Mesendoderm (in vitro differentiated cells): ENCODE measurements at regions not wholly inside any gene's neighbourhood (a gene's known extent, or its start where the extent isn't known, plus 50 kb on each side); places are given as distances from the start of the nearest gene placed in this dataset.
A peak's percentile ranks its signal among the peaks of the same experiment; 100 is the strongest.

Experiments
- DNase-seq: peaks from one replicate; pipeline ENCODE4 v3.0.0; 2013
- H2AK5ac ChIP-seq: 2 replicates; pipeline ENCODE4 v1.6.1; 2013; ENCODE audit warnings: low read length, inconsistent platforms
- H2BK120ac ChIP-seq: 2 replicates; pipeline ENCODE4 v1.6.1; 2013; ENCODE audit warnings: low read depth, mild to moderate bottlenecking, low read length, moderate library complexity, mixed read lengths
- H2BK15ac ChIP-seq: replicated peaks from 2 replicates; pipeline ENCODE4 v1.6.1; 2013; ENCODE audit warnings: low read depth, mild to moderate bottlenecking, moderate library complexity
- H2BK5ac ChIP-seq: 2 replicates; pipeline ENCODE4 v1.6.1; 2013; ENCODE audit warnings: low read length, inconsistent platforms
- H3K18ac ChIP-seq: 2 replicates; pipeline ENCODE4 v1.6.1; 2013; ENCODE audit warnings: mild to moderate bottlenecking, low read length, mixed read lengths
- H3K23ac ChIP-seq: one replicate; pipeline ENCODE4 v1.6.1; 2013; ENCODE audit warnings: low read length
- H3K27ac ChIP-seq: 2 replicates; pipeline ENCODE4 v1.5.1; 2013; ENCODE audit warnings: low read depth, mild to moderate bottlenecking, inconsistent platforms, low read length, moderate library complexity
- H3K27me3 ChIP-seq: 2 replicates; pipeline ENCODE4 v1.6.1; 2013; ENCODE audit warnings: low read length, control low read depth, mild to moderate bottlenecking, inconsistent platforms; ENCODE audit not compliant: insufficient read depth, poor library complexity
- H3K36me3 ChIP-seq: 2 replicates; pipeline ENCODE4 v1.6.1; 2013; ENCODE audit warnings: low read length, inconsistent platforms; ENCODE audit not compliant: control insufficient read depth, insufficient read depth
- H3K4ac ChIP-seq: one replicate; pipeline ENCODE4 v1.6.1; 2013; ENCODE audit warnings: low read depth, mild to moderate bottlenecking, low read length, moderate library complexity
- H3K4me1 ChIP-seq: 2 replicates; pipeline ENCODE4 v1.6.1; 2013; ENCODE audit warnings: low read depth, low read length, inconsistent platforms; ENCODE audit not compliant: control insufficient read depth
- H3K4me2 ChIP-seq: 2 replicates; pipeline ENCODE4 v1.6.1; 2013; ENCODE audit warnings: low read length
- H3K4me3 ChIP-seq: 2 replicates; pipeline ENCODE4 v1.5.1; 2013; ENCODE audit warnings: mild to moderate bottlenecking, low read length
- H3K56ac ChIP-seq: one replicate; pipeline ENCODE4 v1.6.1; 2013; ENCODE audit warnings: low read length
- H3K79me1 ChIP-seq: 2 replicates; pipeline ENCODE4 v1.6.1; 2013; ENCODE audit warnings: low read length, inconsistent platforms
- H3K79me2 ChIP-seq: 2 replicates; pipeline ENCODE4 v1.6.1; 2013; ENCODE audit warnings: mild to moderate bottlenecking, low read length; ENCODE audit not compliant: control insufficient read depth, insufficient read depth
- H3K9ac ChIP-seq: 2 replicates; pipeline ENCODE4 v1.6.1; 2013; ENCODE audit warnings: low read length, inconsistent platforms
- H4K5ac ChIP-seq: one replicate; pipeline ENCODE4 v1.6.1; 2013; ENCODE audit warnings: low read length
- H4K8ac ChIP-seq: one replicate; pipeline ENCODE4 v1.6.1; 2013; ENCODE audit warnings: low read depth, mild to moderate bottlenecking, control low read depth, low read length, moderate library complexity
- WGBS: extraction: QIAGEN DNeasy Blood & Tissue Kit; methylation state at CpG from one replicate; pipeline ENCODE4 v1.1.7; 2013; ENCODE audit warnings: low lambda C conversion rate, missing lambda C conversion rate; ENCODE audit not compliant: insufficient coverage; ENCODE audit errors: extremely low coverage; 5-methylcytosine and 5-hydroxymethylcytosine counted together

DNA sequence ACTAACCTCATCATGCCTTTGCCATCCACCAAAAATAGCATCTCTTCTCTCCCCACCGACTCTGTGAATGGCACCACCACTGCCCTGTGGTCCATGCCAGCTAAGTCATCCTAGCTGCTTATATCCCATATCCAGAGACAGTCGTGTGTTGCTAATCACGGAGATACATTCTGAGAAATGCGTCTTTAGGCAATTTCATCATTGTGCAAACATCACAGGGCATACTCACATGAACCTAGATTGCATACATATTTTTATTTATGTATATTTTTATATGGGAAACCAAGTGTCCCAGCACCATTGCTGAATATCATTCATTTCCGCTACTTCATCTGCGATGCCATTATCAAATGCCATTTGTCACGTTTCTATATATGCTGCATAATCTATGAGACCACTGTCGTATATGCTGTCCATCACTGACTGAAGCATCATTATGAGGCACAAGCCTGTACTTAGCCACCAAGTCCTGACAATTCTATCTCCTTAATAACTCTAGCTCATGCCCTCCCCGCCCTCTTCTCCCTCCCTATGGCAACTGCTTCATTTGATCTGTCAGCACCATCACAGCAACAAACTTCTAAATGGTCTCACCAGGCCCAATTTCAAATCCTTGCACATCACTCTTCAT, 104.2 kb downstream of the HSPH1 start:
- no peaks in the 10 kb centered on the region for H3K79me1 ChIP-seq
- no peak overlapping the region for H2BK5ac ChIP-seq
- no peak overlapping the region for H2BK120ac ChIP-seq
- H2AK5ac ChIP-seq, result no peak overlapping the region
- no peaks in the 10 kb centered on the region for H3K36me3 ChIP-seq
- no peak overlapping the region for H3K4ac ChIP-seq
- no peak overlapping the region for H3K4me3 ChIP-seq
- H2BK15ac ChIP-seq, result no peak overlapping the region
- no peak overlapping the region for H3K56ac ChIP-seq
- H3K23ac ChIP-seq, result no peak overlapping the region
- no peak for DNase-seq
- H3K27me3 ChIP-seq, result no peaks in the 10 kb centered on the region
- H3K4me2 ChIP-seq, result no peak overlapping the region
- no peak overlapping the region for H4K8ac ChIP-seq
- WGBS, result no CpG with 5 or more reads among the region's 9 CpGs
- H3K9ac ChIP-seq, result no peak overlapping the region
- H3K4me1 ChIP-seq, result no peaks in the 10 kb centered on the region
- no peaks in the 10 kb centered on the region for H3K79me2 ChIP-seq
- no peak overlapping the region for H4K5ac ChIP-seq
- H3K18ac ChIP-seq, result no peak overlapping the region
- no peak overlapping the region for H3K27ac ChIP-seq

DNA sequence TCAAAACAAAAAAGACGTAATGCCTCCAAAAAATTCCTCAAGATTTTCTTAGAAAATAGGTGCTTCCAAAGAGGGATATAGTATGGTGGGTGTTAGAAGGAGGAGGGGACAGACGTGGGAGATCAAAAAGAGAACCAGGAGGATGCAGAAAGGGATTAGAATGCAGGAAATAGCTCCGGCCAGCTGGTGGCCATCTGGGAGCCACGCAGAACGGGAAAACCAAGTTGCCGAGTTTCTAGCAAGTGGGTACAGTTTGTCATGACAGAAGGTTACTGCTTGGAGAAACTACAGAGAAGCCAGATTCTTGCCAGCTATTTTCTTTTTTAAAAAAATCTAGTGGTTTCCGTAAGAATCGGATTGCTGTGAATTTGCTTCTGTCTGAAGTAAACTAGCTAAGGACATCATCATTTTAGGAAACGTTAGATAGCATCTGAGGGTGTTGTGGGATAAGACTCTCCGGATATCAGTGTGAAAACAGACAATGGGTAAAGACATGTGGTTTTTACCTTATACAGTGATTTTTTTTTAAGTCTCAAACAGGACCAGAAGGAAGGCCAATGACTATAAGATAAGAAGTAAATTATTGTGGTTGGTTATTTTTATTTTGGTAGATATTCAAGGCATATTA, 104.9 kb downstream of the HSPH1 start:
- H4K5ac ChIP-seq, result no peak overlapping the region
- H3K4ac ChIP-seq, result no peak overlapping the region
- no peak overlapping the region for H3K23ac ChIP-seq
- no peak overlapping the region for H3K9ac ChIP-seq
- peak overlapping the region; percentile 34 for H3K18ac ChIP-seq
- H3K79me2 ChIP-seq, result no peaks in the 10 kb centered on the region
- no peak overlapping the region for H3K56ac ChIP-seq
- no peak overlapping the region for H4K8ac ChIP-seq
- H2BK5ac ChIP-seq, result no peak overlapping the region
- no peaks in the 10 kb centered on the region for H3K79me1 ChIP-seq
- no peaks in the 10 kb centered on the region for H3K36me3 ChIP-seq
- peak; percentile 21 for DNase-seq
- no peak overlapping the region for H3K27ac ChIP-seq
- no peak overlapping the region for H3K4me3 ChIP-seq
- H2BK15ac ChIP-seq, result no peak overlapping the region
- WGBS, result no CpG with 5 or more reads among the region's 10 CpGs
- no peaks in the 10 kb centered on the region for H3K27me3 ChIP-seq
- no peak overlapping the region for H2BK120ac ChIP-seq
- H3K4me1 ChIP-seq, result no peaks in the 10 kb centered on the region
- no peak overlapping the region for H3K4me2 ChIP-seq
- H2AK5ac ChIP-seq, result no peak overlapping the region

DNA sequence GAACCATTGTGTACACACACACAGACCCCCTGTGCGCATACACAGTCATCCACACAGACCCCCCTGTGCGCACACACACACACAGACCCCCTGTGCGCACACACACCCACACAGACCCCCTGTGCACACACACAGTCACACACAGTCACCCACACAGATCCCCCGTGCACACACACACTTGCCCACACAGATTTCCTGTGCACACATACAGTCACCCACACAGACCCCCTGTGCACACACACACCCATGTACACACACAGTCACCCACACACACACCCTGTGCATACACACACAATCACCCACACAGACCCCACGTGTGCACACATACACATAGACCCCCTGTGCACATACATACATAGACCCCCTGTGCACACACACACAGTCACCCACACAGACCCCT, 106.1 kb downstream of the HSPH1 start:
- no peaks in the 10 kb centered on the region for H3K27me3 ChIP-seq
- no peaks in the 10 kb centered on the region for H3K4me1 ChIP-seq
- H3K23ac ChIP-seq, result no peak overlapping the region
- no peak overlapping the region for H2BK5ac ChIP-seq
- no peak overlapping the region for H4K5ac ChIP-seq
- no peak overlapping the region for H2BK120ac ChIP-seq
- no peak overlapping the region for H3K4me2 ChIP-seq
- H2AK5ac ChIP-seq, result no peak overlapping the region
- H2BK15ac ChIP-seq, result no peak overlapping the region
- H3K79me1 ChIP-seq, result no peaks in the 10 kb centered on the region
- H3K4me3 ChIP-seq, result no peak overlapping the region
- H3K56ac ChIP-seq, result no peak overlapping the region
- H3K27ac ChIP-seq, result no peak overlapping the region
- no peak overlapping the region for H3K9ac ChIP-seq
- H3K36me3 ChIP-seq, result no peaks in the 10 kb centered on the region
- no peak overlapping the region for H3K4ac ChIP-seq
- H4K8ac ChIP-seq, result no peak overlapping the region
- WGBS, result no CpG with 5 or more reads among the region's 5 CpGs
- no peaks in the 10 kb centered on the region for H3K79me2 ChIP-seq
- no peak for DNase-seq
- no peak overlapping the region for H3K18ac ChIP-seq

DNA sequence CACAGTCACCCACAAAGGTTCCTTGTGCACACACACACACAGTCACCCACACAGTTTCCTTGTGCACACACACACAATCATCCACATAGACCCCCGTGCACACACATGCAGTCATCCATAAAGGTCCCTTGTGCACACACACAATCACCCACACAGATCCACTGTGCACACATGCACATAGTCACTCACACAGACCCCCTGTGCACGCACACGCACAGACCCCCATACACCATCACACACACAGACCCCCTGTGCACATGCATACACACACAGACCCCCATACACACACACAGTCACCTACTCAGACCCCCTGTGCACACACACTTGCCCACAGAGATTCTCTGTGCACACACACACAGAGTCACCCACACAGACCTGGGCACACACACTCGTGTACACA, 107.1 kb downstream of the HSPH1 start:
- Histone ChIP-seq H2BK120ac (no peak overlapping the region), H3K23ac (no peak overlapping the region), H2AK5ac (no peak overlapping the region), H3K18ac (no peak overlapping the region), H3K9ac (no peak overlapping the region), H2BK15ac (no peak overlapping the region), H3K56ac (no peak overlapping the region), H3K79me2 (no peaks in the 10 kb centered on the region), H3K4me2 (no peak overlapping the region), H3K36me3 (no peaks in the 10 kb centered on the region), H3K4ac (no peak overlapping the region), H4K5ac (no peak overlapping the region), H3K4me3 (no peak overlapping the region), H4K8ac (no peak overlapping the region), H3K27me3 (no peaks in the 10 kb centered on the region), H2BK5ac (no peak overlapping the region), H3K27ac (no peak overlapping the region), H3K4me1 (no peaks in the 10 kb centered on the region), H3K79me1 (no peaks in the 10 kb centered on the region)
- no peak for DNase-seq
- no CpG with 5 or more reads among the region's 4 CpGs for WGBS

DNA sequence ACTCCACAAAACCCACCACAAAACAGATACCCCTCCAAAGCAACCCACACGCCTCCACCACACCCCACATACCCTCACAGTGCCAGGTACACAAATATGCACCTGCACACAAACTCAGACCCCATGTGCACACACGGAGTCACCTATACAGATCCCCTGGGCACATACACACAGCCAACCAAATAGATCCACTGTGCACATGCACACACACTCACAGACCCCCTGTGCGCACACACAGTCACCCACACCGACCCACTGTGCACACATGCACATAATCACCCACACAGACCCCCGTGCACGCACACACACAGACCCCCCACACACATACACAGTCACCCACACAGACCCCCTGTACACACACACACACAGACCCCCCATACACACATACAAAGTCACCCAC, 107.8 kb downstream of the HSPH1 start:
- Histone ChIP-seq H3K4me3 (no peak overlapping the region), H4K5ac (no peak overlapping the region), H3K56ac (no peak overlapping the region), H3K9ac (no peak overlapping the region), H2AK5ac (no peak overlapping the region), H3K23ac (no peak overlapping the region), H3K79me2 (no peaks in the 10 kb centered on the region), H3K4me2 (no peak overlapping the region), H3K36me3 (no peaks in the 10 kb centered on the region), H3K4ac (no peak overlapping the region), H3K79me1 (no peaks in the 10 kb centered on the region), H3K4me1 (no peaks in the 10 kb centered on the region), H2BK15ac (no peak overlapping the region), H2BK120ac (no peak overlapping the region), H3K27ac (no peak overlapping the region), H4K8ac (no peak overlapping the region), H3K18ac (no peak overlapping the region), H3K27me3 (no peaks in the 10 kb centered on the region), H2BK5ac (no peak overlapping the region)
- WGBS, result no CpG with 5 or more reads among the region's 6 CpGs
- no peak for DNase-seq

DNA sequence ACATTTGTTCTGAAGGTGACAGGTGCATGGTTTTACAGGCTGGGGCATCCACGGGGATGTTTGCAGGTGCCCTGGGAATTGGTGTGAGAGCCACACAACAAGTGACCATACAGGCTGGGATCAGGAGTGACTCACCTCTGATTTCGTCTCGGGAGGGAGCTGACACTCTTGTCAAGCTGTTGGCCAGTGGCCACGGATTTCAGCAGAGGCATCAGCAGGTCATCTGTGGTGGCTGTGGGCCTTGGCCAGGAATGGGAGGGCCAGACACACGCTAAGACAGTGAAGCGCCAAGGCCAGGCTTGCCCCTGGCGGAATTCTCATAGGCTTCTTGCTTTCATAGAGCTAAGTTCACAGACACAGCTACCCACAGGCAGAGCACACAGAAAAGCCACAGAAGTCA, 108.6 kb downstream of the HSPH1 start:
- no peak overlapping the region for H4K5ac ChIP-seq
- H2AK5ac ChIP-seq, result no peak overlapping the region
- H3K79me2 ChIP-seq, result no peaks in the 10 kb centered on the region
- H3K18ac ChIP-seq, result no peak overlapping the region
- no peak overlapping the region for H3K9ac ChIP-seq
- H4K8ac ChIP-seq, result no peak overlapping the region
- H3K4me3 ChIP-seq, result no peak overlapping the region
- no peaks in the 10 kb centered on the region for H3K4me1 ChIP-seq
- H3K36me3 ChIP-seq, result no peaks in the 10 kb centered on the region
- no peaks in the 10 kb centered on the region for H3K27me3 ChIP-seq
- no peak overlapping the region for H2BK5ac ChIP-seq
- H3K4me2 ChIP-seq, result no peak overlapping the region
- no peak overlapping the region for H3K27ac ChIP-seq
- no peak overlapping the region for H3K4ac ChIP-seq
- DNase-seq, result no peak
- no CpG with 5 or more reads among the region's 7 CpGs for WGBS
- no peak overlapping the region for H2BK15ac ChIP-seq
- no peak overlapping the region for H3K56ac ChIP-seq
- H3K79me1 ChIP-seq, result no peaks in the 10 kb centered on the region
- no peak overlapping the region for H3K23ac ChIP-seq
- no peak overlapping the region for H2BK120ac ChIP-seq
